Gastroesophageal sphincter (tissue), 3 donors: ENCODE measurements at regions not wholly inside any gene's neighbourhood (a gene's known extent, or its start where the extent isn't known, plus 50 kb on each side); places are given as distances from the start of the nearest gene placed in this dataset.

ENCODE experiments used
- CTCF ChIP-seq, 4 experiments: fragments of 200-600 bp in 2 of 4; fragments of 450-650 bp in 2 of 4; sonication (generic) in 1 of 4; IDR thresholded peaks; one replicate each; pipeline ENCODE4 v1.5.1; 2017 to 2019; ENCODE audit warnings: antibody characterized with exemption in 4 of 4, mild to moderate bottlenecking in 2 of 4, moderate library complexity in 2 of 4
- POLR2AphosphoS5 ChIP-seq: sonication (generic); formaldehyde crosslinking; IDR thresholded peaks from one replicate; pipeline ENCODE4 v1.6.1; 2017; ENCODE audit warnings: antibody characterized with exemption

DNA sequence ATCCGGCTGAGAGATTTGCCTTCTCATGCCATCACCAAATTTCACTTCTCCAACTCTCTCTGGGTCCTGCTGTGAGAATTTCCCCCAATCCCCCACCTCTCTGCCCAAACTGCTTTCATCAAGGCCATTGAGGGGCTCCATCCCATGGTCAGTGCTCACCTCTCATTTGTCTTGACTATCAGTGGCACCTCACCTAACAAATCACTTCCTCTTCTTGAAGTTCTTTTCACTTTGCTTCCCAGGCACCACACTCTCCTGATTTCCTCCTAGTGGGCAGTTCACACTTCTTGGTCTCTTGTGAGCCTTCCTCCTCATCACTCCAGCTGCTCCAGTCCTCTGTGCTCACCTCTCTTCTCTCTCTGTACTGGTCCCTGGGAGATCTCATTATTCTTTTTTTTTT, 169.6 kb downstream of the OPA1 start:
- TF ChIP-seq CTCF (IDR thresholded peaks at IDR 0.05) (no peak), POLR2AphosphoS5 (no peak)
